Erythroblast (primary cell): ENCODE measurements at regions not wholly inside any gene's neighbourhood (a gene's known extent, or its start where the extent isn't known, plus 50 kb on each side); places are given as distances from the start of the nearest gene placed in this dataset.

Experiments used
- GATA1 ChIP-seq: IDR thresholded peaks from 2 replicates; pipeline ENCODE4 v1.6.1; 2011; ENCODE audit warnings: low read depth, mild to moderate bottlenecking, control low read depth, low read length, moderate library complexity
- POLR2A ChIP-seq: IDR thresholded peaks from 2 replicates; pipeline ENCODE4 v1.6.1; 2011; ENCODE audit warnings: mild to moderate bottlenecking, low read length

- TF ChIP-seq POLR2A: no peak
- TF ChIP-seq GATA1: no peak
Observed at GRCh38 chr7:96562966-96563365, 146.7 kb downstream of the SEM1 start.
